Right lobe of liver (tissue), 4 donors: ENCODE measurements at regions not wholly inside any gene's neighbourhood (a gene's known extent, or its start where the extent isn't known, plus 50 kb on each side); places are given as distances from the start of the nearest gene placed in this dataset.

Source experiments
- POLR2A ChIP-seq: fragments of 450-650 bp; IDR thresholded peaks from one replicate; pipeline ENCODE4 v1.6.1; 2017; ENCODE audit warnings: antibody characterized with exemption, mild to moderate bottlenecking
- TF ChIP-seq, protein P1 (sequence below), 4 donors: fragments of 200-600 bp in 3 of 4; fragments of 450-650 bp in 1 of 4; IDR thresholded peaks; one replicate each; pipeline versions ENCODE4 v1.5.1 to v1.8.0; 2016 to 2022; ENCODE audit warnings: antibody characterized with exemption in 4 of 4, mild to moderate bottlenecking in 2 of 4
- donor health status: DM: no; HTN: no; CAD: no.
- donor health status: DM: no; HTN: no; CAD: no.
- donor health status: DM: no; HTN: yes; CAD: no.

DNA sequence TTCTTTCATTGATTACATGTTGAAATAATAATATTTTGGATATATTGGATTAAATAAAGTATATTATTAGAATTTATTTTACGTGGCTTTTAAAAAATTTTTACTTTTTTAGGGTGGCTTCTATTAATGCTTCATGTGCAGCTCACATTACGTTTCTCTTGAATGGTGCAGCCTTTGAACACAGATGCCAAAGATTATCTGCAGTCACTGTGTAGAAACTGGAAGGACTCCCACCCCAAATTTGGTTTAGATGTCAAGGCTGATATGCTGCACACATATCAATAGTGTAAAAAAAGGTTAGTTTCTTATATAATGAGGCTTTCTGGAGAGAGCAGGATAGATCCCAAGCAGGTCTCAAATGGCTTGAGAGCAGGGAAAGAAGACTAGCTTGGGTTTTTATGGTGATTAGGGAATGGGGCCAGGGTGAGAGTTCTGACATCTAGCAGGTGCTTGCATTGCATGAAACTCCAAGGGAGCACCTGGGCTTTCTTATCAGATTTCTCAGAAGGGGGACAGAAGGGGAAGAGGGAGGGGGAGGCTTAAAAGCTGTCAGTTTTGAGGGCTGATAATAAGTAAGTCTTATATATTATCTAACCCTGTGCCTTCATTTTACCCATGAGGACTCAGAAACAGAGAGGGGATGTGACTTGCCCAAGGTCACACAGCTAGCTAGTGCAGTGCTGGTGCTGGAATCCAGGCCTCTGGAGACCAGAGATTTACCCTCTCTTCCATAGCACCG lies 89.6 kb downstream of the CHST2 start:
- TF ChIP-seq, protein P1, sequence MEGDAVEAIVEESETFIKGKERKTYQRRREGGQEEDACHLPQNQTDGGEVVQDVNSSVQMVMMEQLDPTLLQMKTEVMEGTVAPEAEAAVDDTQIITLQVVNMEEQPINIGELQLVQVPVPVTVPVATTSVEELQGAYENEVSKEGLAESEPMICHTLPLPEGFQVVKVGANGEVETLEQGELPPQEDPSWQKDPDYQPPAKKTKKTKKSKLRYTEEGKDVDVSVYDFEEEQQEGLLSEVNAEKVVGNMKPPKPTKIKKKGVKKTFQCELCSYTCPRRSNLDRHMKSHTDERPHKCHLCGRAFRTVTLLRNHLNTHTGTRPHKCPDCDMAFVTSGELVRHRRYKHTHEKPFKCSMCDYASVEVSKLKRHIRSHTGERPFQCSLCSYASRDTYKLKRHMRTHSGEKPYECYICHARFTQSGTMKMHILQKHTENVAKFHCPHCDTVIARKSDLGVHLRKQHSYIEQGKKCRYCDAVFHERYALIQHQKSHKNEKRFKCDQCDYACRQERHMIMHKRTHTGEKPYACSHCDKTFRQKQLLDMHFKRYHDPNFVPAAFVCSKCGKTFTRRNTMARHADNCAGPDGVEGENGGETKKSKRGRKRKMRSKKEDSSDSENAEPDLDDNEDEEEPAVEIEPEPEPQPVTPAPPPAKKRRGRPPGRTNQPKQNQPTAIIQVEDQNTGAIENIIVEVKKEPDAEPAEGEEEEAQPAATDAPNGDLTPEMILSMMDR (IDR thresholded peaks at IDR 0.05), result no peak
- no peak for TF ChIP-seq POLR2A
